NT2/D1 (cell line): ENCODE measurements at regions not wholly inside any gene's neighbourhood (a gene's known extent, or its start where the extent isn't known, plus 50 kb on each side); places are given as distances from the start of the nearest gene placed in this dataset.

Source experiments
- YY1 ChIP-seq: IDR thresholded peaks from 2 replicates; pipeline ENCODE4 v1.6.1; 2011; ENCODE audit not compliant: insufficient read length, insufficient read depth
- ZNF274 ChIP-seq: IDR thresholded peaks from 2 replicates; pipeline ENCODE4 v1.6.1; 2011; ENCODE audit warnings: mild to moderate bottlenecking, low read depth, low read length

DNA sequence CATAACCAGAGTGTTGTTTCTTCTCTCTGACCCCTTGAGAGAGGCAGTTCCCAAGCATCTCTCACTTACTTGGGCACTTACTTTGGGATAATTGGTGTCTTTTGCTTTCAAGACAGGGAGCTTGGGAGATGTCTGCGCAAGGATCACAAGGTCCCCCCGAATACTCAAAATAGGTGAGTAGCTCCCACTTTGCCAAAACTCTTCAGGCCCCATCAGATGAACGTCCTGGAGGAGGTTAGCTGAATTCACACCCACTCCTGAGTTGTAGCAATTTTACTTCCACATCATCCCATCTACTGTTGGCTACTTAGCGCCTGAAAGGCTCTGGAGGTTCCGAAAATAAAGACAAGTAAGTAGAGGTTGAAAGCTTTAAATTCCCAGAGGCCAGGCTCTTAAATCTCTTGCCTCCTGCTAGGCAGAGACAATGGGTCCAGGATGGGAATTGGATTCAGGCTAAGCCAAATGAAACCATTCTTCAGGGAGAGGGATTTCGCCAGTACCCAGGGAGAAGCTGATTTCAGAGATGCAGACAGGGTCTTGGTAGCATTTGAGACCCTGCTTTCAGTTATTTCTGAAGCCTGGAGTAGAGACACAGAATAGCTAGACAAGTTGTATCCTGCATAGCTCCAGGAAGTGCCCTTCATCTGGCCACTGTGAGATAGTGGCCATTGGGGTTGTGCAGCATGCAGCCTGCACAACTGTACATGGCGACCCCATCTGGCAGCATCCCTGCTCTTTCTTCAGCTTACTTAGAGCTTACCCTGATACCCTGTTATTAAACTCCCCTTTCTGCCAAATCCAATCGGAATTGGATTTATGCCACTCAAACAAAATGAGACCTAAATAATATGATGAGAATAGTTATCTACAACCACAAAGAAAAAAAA, 60.1 kb downstream of the BOD1 start:
- TF ChIP-seq YY1 (no peak), ZNF274 (no peak)
